HepG2 (cell line): ENCODE measurements at regions not wholly inside any gene's neighbourhood (a gene's known extent, or its start where the extent isn't known, plus 50 kb on each side); places are given as distances from the start of the nearest gene placed in this dataset.

Experiments used
- AGO2 ChIP-seq: fragments of 200-400 bp; formaldehyde crosslinking; optimal IDR thresholded peaks from 2 replicates; pipeline ENCODE3; 2017; ENCODE audit warnings: mild to moderate bottlenecking, low read depth, low read length, moderate library complexity
- AHDC1 ChIP-seq: sonication (generic); formaldehyde crosslinking; IDR thresholded peaks from 2 replicates; pipeline ENCODE4 v1.5.1; 2020; ENCODE audit warnings: mild to moderate bottlenecking, missing genetic modification reagents, borderline replicate concordance
- E2F5 ChIP-seq: sonication (generic); formaldehyde crosslinking; conservative IDR thresholded peaks from 2 replicates; pipeline ENCODE4 v1.4.0; 2020; ENCODE audit warnings: missing genetic modification reagents
- ELF1 ChIP-seq: sonication (generic); formaldehyde crosslinking; IDR thresholded peaks from 2 replicates; pipeline ENCODE4 v1.4.0; 2020; ENCODE audit warnings: missing genetic modification reagents
- ELF3 ChIP-seq: IDR thresholded peaks from 2 replicates; pipeline ENCODE4 v1.6.1; 2016; ENCODE audit warnings: missing genetic modification reagents, missing compliant biosample characterization
- FOXA3 ChIP-seq: IDR thresholded peaks from 2 replicates; pipeline ENCODE4 v1.6.1; 2016; ENCODE audit warnings: missing genetic modification reagents, missing compliant biosample characterization
- GATAD2A ChIP-seq: IDR thresholded peaks from 2 replicates; pipeline ENCODE4 v1.6.1; 2016
- GPBP1L1 ChIP-seq: sonication (generic); formaldehyde crosslinking; IDR thresholded peaks from 2 replicates; pipeline ENCODE4 v1.5.0; 2020; ENCODE audit warnings: mild to moderate bottlenecking, missing genetic modification reagents
- HIC2 ChIP-seq: sonication (generic); formaldehyde crosslinking; IDR thresholded peaks from 2 replicates; pipeline ENCODE4 v1.9.0; 2022; ENCODE audit warnings: low read depth, missing genetic modification reagents
- HNRNPH1 ChIP-seq: fragments of 200-400 bp; formaldehyde crosslinking; optimal IDR thresholded peaks from 2 replicates; pipeline ENCODE3; 2017; ENCODE audit warnings: mild to moderate bottlenecking, low read depth, low read length
- KAT2B ChIP-seq: fragments of 150-350 bp; IDR thresholded peaks from 2 replicates; pipeline ENCODE4 v1.6.1; 2014; ENCODE audit warnings: low read depth, low read length, borderline replicate concordance
- PBX2 ChIP-seq: IDR thresholded peaks from 2 replicates; pipeline ENCODE4 v1.6.1; 2016; ENCODE audit warnings: control low read depth
- PHF20 ChIP-seq: sonication (generic); formaldehyde crosslinking; IDR thresholded peaks from 2 replicates; pipeline ENCODE4 v1.5.0; 2020; ENCODE audit warnings: mild to moderate bottlenecking, missing genetic modification reagents
- POGZ ChIP-seq: sonication (generic); formaldehyde crosslinking; IDR thresholded peaks from 2 replicates; pipeline ENCODE4 v1.4.0; 2020; ENCODE audit warnings: mild to moderate bottlenecking, missing genetic modification reagents
- RCOR2 ChIP-seq: IDR thresholded peaks from 2 replicates; pipeline ENCODE4 v1.6.1; 2016; ENCODE audit warnings: missing biosample characterization, missing genetic modification reagents
- ZNF136 ChIP-seq: sonication (generic); formaldehyde crosslinking; IDR thresholded peaks from 2 replicates; pipeline ENCODE4 v1.8.1; 2022; ENCODE audit warnings: low read depth, mild to moderate bottlenecking, moderate library complexity, missing genetic modification reagents
- ZNF24 ChIP-seq: fragments of 450-650 bp; IDR thresholded peaks from 2 replicates; pipeline ENCODE4 v1.6.1; 2017; ENCODE audit warnings: antibody characterized with exemption, mild to moderate bottlenecking
- ZNF44 ChIP-seq: sonication (generic); formaldehyde crosslinking; IDR thresholded peaks from 2 replicates; pipeline ENCODE4 v1.5.1; 2020; ENCODE audit warnings: mild to moderate bottlenecking, missing genetic modification reagents
- ZNF549 ChIP-seq: sonication (generic); formaldehyde crosslinking; IDR thresholded peaks from 2 replicates; pipeline ENCODE4 v1.5.0; 2020; ENCODE audit warnings: missing genetic modification reagents

GRCh38 chr2:85954590-85955458, 66.0 kb upstream of the ST3GAL5 start (continued):
- TF ChIP-seq PBX2 (CRISPR knock-in tag): no peak
- TF ChIP-seq AGO2: no peak
- TF ChIP-seq ELF1 (CRISPR knock-in tag): peak; percentile 24; the same call in 1 of the 2 replicates
- no peak for TF ChIP-seq GPBP1L1 (CRISPR knock-in tag)
- TF ChIP-seq GATAD2A: peak; percentile 49
- TF ChIP-seq ZNF549: no peak
- TF ChIP-seq E2F5 (CRISPR knock-in tag): no peak
- peak; percentile 60; the same call in 1 of the 2 replicates for TF ChIP-seq ELF3 (CRISPR knock-in tag)
- TF ChIP-seq PHF20 (CRISPR knock-in tag): no peak
- 0 out of 2 replicates have a peak, but pooled peaks have one; percentile 30 for TF ChIP-seq HIC2 (CRISPR knock-in tag)
- no peak for TF ChIP-seq ZNF44 (CRISPR knock-in tag)
- TF ChIP-seq POGZ (CRISPR knock-in tag): no peak
- TF ChIP-seq HNRNPH1: no peak
- peak; percentile 86 for TF ChIP-seq FOXA3 (CRISPR knock-in tag)
- no peak for TF ChIP-seq ZNF136 (CRISPR knock-in tag)
- no peak for TF ChIP-seq KAT2B
- no peak for TF ChIP-seq ZNF24
- no peak for TF ChIP-seq AHDC1 (CRISPR knock-in tag)
- TF ChIP-seq RCOR2 (CRISPR knock-in tag): 0 out of 2 replicates have a peak, but pooled peaks have one; percentile 41
